CD4-positive, alpha-beta T cell treated with Interferon gamma for 1 hour (primary cell): ENCODE measurements at regions not wholly inside any gene's neighbourhood (a gene's known extent, or its start where the extent isn't known, plus 50 kb on each side); places are given as distances from the start of the nearest gene placed in this dataset.
"Not testable (repeated sequence)": the region's sequence is repeated elsewhere in the genome, so short reads cannot be mapped to it uniquely, and the experiment has no call there.

Experiments used
- DNase-seq: peaks from one replicate; pipeline ENCODE4 v3.0.0-alpha.2; 2020

DNA sequence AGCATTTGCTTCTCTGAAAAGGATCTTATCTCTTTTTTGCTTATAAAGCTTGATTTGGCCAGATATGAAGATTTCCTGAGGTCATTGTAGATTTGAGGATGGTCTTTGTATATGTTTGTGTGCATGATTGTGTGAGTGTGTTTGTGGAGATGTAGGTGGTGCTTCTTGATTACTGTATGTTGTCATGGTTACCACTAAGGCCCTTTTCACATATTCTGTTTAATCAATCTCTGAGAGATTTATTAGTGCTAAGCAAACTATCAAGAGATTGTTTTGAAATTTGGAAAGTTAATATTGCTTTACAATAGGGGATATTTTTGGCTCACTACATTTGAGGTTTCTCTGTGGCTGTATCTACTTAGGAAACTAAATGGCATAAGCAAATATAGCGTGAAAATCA lies 191.7 kb downstream of the S1PR1 start:
- no peak for DNase-seq

DNA sequence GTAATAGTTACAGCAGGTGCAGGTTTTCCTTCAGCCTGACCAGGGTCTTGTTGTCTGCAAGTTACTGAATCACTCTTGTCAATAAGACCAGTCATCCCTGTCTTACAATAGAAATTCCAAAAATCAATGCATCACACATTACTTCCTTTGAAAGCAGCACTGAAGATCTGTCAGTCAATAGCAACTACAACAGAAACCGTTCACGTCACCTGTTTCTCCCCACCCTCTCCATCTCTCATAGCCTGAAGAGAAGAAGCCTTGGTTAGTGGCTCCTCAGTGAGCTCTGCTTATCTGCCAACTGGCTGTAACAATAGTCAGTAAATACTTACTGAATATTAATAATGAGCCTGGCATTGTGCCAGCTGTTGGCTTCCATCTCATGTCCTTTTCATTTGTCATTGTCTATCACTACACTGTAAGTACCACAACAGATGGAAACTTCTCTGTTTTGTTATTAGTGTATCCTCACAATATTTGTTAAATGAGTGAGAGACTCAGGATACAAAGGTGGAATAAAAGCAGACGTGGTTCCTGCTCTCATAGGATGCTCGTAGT lies 195.2 kb downstream of the S1PR1 start:
- DNase-seq: no peak

DNA sequence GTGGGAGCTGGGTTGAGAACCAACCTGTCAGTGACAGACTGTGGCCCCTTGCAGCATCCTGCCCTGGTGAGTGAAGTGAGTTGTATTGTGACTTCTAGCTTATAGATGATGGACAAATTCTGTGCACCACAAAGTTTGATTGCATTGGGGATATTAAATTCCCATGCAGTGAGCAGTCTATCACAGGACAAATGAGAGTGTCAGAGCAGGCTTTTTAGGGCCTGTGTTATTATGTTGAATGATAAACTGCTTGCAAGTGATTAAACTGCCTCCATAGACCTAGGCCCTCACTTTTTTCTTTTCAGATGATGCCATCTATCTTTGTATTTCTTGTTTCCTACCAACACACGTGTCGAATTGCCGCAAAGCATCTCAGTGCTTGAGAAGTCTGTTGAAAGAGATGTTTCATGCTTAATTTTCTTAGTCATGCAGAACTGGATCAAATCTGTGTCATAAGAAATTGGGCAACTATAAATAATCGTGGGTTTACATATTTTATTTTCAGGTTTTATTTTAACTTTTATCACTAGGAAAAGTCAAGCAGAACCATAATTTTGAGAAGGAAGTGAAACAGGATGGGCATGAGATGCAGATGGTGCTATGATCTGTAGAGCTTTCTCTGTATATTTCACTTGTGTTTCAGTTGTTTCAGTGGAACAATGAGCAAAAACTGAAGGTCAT lies 199.2 kb downstream of the S1PR1 start:
- no peak for DNase-seq

DNA sequence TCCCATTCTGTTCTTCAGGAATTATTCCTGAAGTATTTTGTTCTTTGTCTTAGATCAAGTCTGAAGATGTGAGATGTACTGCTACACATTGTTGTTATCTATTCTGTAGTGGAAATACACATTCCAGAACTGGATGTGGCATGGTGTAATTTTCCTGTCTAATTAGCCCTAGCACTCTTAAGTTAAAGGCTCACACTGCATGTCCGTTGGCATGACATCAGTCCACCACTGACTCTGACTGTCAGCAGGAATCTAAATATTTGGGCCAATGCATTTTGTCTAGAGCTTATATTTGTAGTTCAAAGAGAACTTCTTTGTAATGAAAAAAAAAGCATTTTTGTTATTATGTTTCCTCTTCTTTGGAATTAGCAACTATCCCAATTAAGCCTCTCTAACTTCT lies 201.0 kb downstream of the S1PR1 start:
- no peak for DNase-seq

DNA sequence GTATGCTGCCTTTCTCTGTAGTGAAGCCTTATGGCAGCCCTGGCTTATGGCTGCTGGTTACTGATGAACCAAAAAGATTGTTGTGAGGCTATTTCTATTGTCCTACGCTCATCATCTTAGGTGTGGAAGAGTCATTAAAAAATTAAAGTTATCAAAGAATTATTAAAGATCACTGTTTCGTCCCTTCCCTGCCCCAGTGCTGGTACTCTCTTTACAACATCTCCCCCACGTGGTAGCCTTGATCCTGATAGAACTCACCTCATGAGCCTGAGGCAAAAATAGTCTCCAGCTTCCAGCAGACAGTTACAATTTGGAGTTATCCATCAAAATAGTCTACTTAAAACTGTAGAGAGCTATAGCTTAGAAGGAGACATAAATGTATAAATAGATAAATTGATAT lies 201.5 kb downstream of the S1PR1 start:
- no peak for DNase-seq

DNA sequence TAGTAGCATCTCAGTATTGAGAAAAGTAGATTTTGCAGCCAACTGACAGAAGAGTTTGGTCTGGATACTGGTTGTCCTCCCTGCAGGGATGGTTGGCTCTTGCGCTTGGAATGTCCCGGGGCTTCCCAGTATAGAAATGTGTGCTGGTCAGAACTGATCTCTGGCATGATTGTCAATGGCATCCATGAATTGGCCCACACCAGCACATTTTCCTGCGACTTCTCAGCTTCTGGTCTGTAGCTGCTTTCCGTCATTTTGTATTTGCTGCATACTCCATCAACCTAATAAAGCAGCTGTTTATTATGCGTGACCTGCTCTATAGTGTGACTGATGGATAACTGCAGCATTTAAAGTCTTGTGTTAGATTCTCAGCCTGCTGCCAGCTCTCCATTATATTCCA lies 203.7 kb downstream of the S1PR1 start:
- DNase-seq: no peak

DNA sequence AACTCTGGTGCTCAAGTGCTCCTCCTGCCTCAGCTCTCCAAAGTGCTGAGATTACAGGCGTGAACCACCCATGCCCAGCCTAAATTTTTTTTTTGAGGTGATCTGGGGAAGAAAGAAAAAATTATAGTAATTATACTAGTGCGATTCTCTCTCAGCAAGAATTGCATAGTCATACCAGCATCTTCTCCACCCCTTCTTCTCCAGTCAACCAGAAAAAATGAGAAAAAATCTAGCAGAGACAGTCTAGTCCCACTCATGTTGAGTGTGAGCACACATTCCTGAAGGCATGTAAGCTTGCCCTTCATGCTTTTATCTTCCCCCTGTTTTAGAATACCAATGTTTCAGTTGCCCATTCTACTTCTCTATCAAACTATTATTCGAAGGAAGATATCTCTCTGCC lies 207.6 kb downstream of the S1PR1 start:
- DNase-seq: no peak

DNA sequence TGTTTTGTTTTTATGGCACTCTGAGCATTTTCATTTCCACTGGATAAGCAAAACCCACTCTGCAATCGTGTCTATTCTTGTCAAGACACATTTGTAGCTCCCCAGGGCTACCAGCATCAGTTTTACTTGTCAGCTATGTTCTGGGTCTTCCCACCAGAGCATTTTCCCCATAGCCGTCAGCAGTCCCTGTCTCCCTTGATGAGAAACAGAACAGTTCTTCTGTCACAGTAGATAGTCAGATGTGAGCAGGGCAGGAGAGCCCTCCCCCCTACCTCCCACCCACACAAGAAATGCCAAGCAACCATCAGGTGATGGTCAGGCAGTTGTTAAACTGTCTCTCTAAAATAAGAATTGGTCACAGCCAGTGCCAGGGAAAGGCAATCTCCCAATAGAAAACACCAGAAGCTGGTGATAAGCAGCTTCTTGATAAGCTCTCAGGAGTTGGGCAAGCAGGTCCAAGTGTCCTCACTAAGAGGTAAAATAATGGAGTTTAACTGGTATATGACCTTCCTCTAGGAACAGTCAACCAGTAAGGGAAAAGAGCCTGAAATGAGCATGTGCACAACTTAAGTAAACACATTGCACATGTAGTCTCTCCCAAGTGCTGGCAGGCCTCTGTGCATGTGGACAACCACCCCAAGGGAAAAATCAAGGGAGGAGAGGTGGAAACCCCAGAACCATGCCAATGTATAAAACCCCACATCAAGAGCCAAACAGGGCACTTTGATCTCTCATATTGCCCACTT lies 208.2 kb downstream of the S1PR1 start:
- DNase-seq: no peak

DNA sequence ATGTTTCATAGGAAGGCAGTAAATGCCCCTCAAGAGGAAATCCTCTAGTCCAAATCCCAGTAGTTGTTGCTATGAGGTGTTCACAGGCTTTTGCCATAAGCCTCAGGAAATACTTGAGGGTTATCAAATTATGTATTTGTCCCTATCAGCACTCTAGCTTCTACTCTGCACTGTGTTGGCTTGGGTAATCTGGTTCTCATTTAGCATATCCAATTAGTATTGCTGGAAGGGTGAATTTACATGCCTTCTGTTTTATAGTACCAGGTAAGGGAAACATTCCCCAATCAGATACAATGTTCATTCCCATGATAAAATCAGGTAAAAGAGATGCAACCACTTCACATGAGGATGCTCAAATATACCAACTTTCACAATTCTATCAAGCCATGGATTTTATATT lies 211.2 kb downstream of the S1PR1 start:
- no peak for DNase-seq

DNA sequence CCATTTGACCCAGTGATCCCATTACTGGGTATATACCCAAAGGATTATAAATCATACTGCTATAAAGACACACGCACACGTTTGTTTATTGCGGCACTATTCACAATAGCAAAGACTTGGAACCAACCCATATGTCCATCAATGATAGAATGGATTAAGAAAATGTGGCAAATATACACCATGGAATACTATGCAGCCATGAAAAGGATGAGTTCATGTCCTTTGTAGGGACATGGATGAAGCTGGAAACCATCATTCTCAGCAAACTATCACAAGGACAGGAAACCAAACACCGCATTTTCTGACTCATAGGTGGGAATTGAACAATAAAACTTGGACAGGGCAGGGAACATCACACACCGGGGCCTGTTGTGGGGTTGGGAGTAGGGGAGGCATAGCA lies 213.9 kb downstream of the S1PR1 start:
- DNase-seq: not testable (repeated sequence)

DNA sequence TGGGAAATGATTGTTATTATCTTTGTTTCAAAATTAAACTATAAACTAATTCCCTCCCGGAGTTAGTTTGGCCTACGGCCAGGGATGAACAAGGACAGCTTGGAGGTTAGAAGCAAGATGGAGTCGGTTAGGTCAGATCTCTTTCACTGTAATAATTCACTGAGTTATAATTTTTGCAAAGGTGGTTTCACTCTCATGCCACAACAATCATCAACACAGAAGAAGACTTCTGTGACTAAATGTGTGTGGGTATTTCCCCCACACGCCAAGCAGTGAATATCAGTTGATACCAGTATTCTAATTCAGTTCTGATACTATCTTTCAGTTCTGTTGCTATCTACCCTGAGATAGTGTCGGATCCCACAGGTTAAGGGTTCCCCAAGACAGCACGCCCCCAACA lies 215.1 kb downstream of the S1PR1 start:
- DNase-seq: no peak

DNA sequence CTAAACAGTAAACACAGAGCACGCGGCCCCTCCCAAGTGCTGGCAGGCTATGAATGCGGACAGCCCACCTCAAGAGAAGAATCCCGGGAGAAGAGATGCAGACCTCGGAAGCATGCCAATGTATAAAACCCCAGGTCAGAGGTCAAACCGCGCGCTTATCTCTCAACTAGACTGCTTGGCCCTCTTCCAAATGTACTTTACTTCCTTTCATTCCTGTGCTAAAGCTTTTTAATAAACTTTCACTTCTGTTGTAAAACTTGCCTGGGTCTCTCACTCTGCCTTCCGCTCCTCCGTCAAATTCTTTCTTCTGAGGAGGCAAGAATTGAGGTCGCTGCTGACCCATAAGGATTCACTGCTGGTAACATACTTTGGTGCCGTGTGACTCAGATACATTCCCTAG lies 216.0 kb downstream of the S1PR1 start:
- DNase-seq: no peak

DNA sequence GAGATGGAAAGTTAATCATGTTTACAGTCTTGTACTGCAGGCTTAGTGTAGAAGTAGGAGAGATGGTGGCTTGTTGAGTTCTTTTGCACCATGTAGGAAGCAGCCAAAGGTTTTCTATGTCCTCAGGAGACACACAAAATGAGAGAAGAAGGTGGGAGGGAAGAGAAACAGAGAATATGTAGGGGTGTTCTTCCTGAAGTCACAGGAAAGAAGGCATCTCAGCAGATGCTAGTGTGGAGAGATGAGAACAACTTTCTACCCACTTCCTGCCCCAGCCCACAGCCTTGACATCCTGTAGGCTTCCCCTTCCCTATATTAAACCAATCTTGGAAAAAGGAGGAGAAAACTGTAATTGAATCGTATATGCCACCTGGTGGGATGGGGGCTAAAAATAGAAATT lies 217.0 kb downstream of the S1PR1 start:
- no peak for DNase-seq

DNA sequence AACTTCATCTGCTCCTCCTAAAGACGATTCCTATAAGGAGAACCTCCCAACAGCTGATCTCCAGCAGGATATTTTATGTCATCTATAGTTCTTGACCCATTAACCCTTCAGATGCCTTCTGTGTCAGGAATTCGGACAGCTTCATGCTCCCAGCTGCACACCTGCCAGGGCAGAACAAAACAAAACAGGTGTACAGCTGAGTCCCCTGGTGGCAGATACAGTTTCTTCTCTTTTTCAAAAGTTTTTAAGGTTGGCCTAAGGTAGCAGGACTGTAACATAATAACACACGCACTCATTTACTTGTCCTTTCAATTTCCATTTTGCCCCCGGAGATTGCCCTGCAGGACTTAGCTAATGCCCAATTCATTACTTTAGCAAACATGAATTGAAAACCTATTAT lies 218.3 kb downstream of the S1PR1 start:
- DNase-seq: no peak

DNA sequence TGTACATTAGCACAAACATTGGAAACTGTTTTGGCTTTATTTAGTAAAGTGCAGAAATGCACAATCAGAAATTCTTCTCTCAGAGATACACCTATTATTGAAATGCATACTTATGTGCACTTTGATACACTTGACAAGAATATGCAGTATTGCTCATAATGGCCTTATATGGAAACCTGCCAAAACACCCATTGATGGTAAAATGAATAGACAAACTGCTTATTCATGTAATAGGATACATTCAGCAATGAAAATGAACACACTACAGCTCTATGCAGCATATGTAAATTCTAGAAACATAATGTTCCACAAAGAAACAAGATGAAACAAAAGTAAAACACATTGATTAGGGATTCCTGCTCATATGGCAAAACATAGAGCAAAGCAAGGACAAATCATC lies 223.9 kb downstream of the S1PR1 start:
- DNase-seq: no peak

DNA sequence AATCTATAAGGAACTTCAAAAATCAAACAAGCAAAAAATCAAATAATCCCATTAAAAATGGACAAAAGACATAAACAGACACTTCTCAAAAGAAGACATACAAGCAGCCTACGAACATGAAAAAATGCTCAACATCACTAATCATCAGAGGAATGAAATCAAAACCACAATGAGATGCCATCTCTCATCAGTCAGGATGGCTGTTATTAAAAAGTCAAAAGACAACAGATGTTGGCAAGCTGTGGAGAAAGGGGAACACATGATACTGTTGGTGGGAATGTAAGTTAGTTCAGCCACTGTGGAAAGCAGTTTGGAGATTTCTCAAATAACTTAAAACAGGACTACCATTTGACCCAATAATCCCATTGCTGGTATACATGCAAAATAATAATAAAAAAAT lies 226.4 kb downstream of the S1PR1 start:
- DNase-seq: no peak

DNA sequence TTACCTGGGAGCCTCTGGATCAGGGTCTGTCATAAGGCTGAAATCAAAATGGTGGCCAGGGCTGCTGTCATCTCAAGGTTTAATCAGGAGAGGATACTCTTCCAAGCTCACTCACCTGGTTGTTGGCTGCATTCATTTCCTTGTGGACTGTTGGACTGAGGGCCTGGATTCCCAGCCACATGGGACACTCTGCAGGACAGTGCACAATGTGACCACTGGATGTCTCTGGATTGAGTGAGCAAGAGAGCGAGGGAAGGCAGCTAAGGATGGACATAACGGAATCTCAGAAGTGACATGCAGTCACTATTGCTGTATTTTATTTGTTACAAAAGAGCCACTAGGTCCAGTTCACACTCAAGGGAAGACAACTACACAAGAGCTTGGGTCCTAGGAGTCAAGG lies 229.1 kb downstream of the S1PR1 start:
- DNase-seq: no peak

DNA sequence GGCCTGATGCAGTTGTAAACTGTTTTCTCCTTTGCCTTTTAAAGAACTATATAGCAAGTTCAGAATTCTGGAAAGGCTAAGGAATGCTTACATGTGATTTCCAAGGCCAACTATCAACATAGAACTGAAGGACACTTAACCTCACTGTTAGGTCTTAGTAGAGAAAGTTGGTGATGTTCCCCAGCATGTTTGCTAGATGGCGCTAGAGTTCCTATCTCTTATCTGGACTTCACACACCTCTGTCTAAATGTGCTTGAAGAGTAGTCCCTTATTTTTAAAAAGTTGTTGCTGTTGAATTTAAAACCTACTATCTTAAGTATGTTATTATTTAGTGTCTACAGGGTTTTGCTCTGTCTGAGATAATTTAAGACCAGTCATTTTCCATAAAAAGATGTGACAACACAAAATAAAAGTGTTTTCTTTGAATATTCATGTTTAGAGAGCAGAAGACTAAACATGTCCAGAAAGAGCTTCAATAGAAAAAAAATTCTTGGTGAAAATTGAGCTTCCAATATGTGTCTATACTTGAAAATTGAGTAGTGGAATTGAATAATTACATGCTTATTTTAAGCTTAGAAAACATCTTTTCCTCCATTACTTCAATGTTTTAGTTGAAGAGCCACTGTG lies 237.3 kb downstream of the S1PR1 start:
- DNase-seq: no peak

DNA sequence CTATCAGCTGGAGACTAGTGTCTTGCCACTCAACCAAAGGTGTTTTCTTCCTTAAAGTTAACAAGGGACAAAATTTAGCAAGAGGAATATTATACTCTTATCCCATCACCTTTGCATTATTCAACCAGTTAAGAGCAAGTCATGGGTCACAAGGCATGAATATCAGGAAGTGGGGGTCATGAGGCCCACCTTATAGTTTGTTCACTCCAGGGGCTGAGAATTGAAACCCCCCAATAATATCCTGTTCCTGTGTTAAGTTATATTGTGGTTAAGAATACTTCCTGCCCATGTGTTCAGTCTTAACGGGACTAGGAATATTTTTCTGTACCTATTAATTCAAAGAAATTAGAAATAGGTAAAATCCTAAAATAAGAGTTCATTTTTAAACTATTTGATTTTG lies 239.7 kb downstream of the S1PR1 start:
- DNase-seq: no peak

DNA sequence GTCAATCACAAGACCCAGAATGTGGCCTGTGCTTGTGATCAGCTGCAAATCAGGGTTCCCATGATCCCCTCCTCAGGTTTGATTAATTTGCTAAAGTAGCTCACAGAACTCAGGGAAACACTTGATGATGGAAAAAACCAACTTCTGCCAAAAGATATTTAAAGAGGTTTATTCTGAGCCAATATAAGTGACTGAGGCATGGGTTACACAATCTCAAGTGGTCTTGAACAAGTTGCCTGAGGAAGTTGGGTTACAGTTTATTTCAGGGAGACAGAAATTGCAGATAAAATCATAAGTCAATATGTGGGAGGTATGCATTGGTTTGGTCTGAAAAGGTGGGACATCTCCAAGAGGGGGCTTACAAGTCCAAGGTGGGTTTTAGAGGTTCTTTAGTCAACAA lies 243.1 kb downstream of the S1PR1 start:
- DNase-seq: no peak

DNA sequence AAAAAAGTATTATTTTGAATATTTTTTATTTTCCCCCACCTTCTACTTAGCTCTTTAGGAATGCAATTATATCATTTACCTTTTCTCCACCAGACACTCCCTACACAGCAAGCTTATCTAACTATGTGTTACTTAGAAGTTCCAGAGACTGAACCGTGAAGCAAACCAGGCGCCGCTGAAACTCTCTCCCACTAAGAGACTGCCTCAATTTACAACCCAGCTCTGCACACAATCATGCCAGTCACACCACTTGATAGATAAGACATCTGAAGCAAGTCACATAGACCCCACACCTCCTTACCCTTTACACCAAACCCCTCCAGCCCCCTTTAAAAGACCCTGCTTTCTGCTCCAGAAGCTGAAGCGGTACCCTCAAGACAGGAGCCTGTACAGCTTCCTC lies 245.5 kb downstream of the S1PR1 start:
- DNase-seq: no peak

DNA sequence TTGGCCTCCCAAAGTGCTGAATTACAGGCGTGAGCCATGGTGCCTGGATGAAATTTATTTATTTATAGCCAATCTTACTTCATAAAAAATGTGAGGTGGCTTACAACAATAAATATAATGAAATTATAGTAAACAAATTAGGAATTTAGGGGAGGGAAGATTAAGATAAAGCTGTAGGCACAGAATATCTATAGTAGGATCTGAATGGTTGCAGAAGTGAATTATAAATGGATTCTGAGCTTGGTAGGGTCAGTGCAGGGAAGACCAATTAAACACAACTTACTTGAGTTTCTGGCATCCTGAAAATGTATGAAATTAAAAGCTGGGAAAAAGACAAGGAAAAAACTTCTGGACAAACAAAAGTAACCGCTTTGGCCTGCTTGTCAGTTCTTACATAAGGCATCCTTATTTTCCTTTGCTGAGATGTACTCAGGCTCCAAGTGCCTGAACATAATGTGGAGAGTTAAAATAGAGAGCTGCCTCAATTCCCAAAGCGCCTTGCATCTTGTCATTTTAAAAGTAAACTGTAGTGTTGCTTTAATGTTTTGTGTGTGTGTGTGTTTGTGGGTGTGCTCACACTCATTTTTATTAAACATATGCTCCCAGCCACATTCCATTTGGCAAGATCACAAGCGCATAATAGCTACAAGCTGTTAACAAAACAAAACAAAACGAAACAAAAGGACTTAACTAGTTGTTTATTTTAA lies 247.3 kb downstream of the S1PR1 start:
- DNase-seq: no peak

DNA sequence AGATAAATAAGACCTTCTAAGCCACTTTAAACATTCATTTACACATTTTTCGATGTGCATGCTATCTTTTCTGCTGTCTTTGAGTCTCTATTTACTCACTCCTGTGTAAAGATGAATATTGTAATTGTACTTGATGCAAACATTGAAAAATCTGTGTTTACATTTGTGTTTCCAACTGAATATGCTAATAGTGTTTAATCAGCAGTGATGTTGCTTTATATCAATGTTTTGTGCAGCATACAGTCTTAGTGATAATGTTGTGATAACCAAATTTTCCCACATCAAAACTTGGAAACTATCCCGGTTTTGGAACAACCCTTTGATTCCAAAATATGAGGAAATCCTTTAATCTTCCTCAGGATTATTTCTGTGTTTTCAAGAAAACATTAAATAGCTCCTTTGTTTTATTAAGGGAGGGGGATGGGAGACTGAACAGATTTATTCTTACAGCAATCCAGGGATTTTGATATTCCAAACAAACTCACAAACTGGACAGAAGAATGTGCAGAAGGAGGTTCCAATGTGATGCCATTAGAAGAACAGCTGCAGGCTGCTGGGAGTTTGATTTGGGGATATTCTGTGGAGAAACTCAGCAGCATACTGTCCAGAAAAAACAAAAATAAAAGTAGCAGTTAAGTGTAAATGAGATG lies 248.0 kb downstream of the S1PR1 start:
- no peak for DNase-seq
